ENCODE measurements at regions not wholly inside any gene's neighbourhood (a gene's known extent, or its start where the extent isn't known, plus 50 kb on each side); places are given as distances from the start of the nearest gene placed in this dataset.
A peak's percentile ranks its signal among the peaks of the same experiment; 100 is the strongest.
"Not testable (repeated sequence)": the region's sequence is repeated elsewhere in the genome, so short reads cannot be mapped to it uniquely, and the experiment has no call there.

- DNase-seq, result no peak
These were observed 70.9 kb upstream of the NBPF4 start for GRCh38 chr1:108314815-108315214.

GRCh38 chr1:108316545-108316944 lies 72.7 kb upstream of the NBPF4 start:
- DNase-seq, result no peak

- no peak for DNase-seq
These were observed 77.0 kb upstream of the NBPF4 start for GRCh38 chr1:108320849-108321248.

- DNase-seq, result not testable (repeated sequence)
These were observed 81.5 kb upstream of the NBPF4 start for GRCh38 chr1:108325338-108325737.

- DNase-seq, result peak; percentile 39
These were observed 83.9 kb upstream of the NBPF4 start for GRCh38 chr1:108327534-108328466.

GRCh38 chr1:108345776-108346531 lies 102.1 kb upstream of the NBPF4 start:
- no peak for DNase-seq

GRCh38 chr1:108357802-108358201 lies 92.3 kb upstream of the NBPF6 start:
- peak; percentile 6 for DNase-seq

GRCh38 chr1:108380059-108380832 lies 69.9 kb upstream of the NBPF6 start:
- DNase-seq, result not testable (repeated sequence)

Measured in hematopoietic multipotent progenitor cell treated with erythropoietin and hydrocortisone succinate and interleukin-3 and kit ligand, for 4 days (in vitro differentiated cells).